B cell (primary cell): ENCODE measurements at regions not wholly inside any gene's neighbourhood (a gene's known extent, or its start where the extent isn't known, plus 50 kb on each side); places are given as distances from the start of the nearest gene placed in this dataset.

Source experiments
- ATAC-seq: fragments of 200-7000 bp; cut with Tn5 transposase; one replicate; pipeline ENCODE4 v1.10.0; 2021; ENCODE audit warnings: low read depth, mild to moderate bottlenecking, moderate number of reproducible peaks, moderate library complexity
- CTCF ChIA-PET: fragments of 350-600 bp; sonication (Branson Sonifier 250); formaldehyde crosslinking; loops from one replicate; lab custom pipeline; 2021; ENCODE audit warnings: antibody characterized with exemption, inconsistent platforms; lab: Charles Lee
- POLR2A ChIA-PET: fragments of 350-600 bp; sonication (Branson Sonifier 250); formaldehyde crosslinking; loops from one replicate; lab custom pipeline; 2021; ENCODE audit warnings: antibody characterized with exemption; lab: Charles Lee
- DNase-seq: peaks from one replicate; pipeline ENCODE4 v3.0.0; 2013
- H2AFZ ChIP-seq: 2 replicates; pipeline ENCODE4 v1.6.1; 2012; ENCODE audit warnings: mild to moderate bottlenecking, low read depth, low read length; ENCODE audit not compliant: insufficient read depth, poor library complexity, severe bottlenecking
- H3K27ac ChIP-seq, 2 donors: 1 replicate in 1 of 2; 2 replicates in 1 of 2; pipeline ENCODE4 v1.5.1; 2012 to 2013; ENCODE audit warnings: low read length in 2 of 2, mild to moderate bottlenecking in 2 of 2, moderate library complexity in 1 of 2
- H3K27me3 ChIP-seq, 4 experiments: fragments of 200-600 bp in 1 of 4; sonication (generic) in 1 of 4; replicated peaks in 1 of 4; 1 replicate in 2 of 4; 2 replicates in 2 of 4; pipeline versions ENCODE4 v1.6.1 to v1.7.0; 2013 to 2016; ENCODE audit warnings: low read length in 3 of 4, mild to moderate bottlenecking in 2 of 4, mixed read lengths in 1 of 4, moderate library complexity in 1 of 4; ENCODE audit not compliant: insufficient read depth in 4 of 4, control insufficient read depth in 3 of 4; ENCODE audit errors: control extremely low read depth in 1 of 4
- H3K36me3 ChIP-seq, 2 experiments: replicated peaks in 1 of 2; 1 replicate in 1 of 2; 2 replicates in 1 of 2; pipeline versions ENCODE4 v1.6.1 to v1.7.1; 2013; ENCODE audit warnings: low read length in 1 of 2; ENCODE audit not compliant: insufficient read depth in 2 of 2, control insufficient read depth in 1 of 2; ENCODE audit errors: control extremely low read depth in 1 of 2, extremely low read depth in 1 of 2
- H3K4me1 ChIP-seq, 2 donors: fragments of 200-600 bp in 1 of 2; sonication (generic) in 1 of 2; 1 replicate in 1 of 2; 2 replicates in 1 of 2; pipeline versions ENCODE4 v1.5.1 to v1.6.1; 2013 to 2017; ENCODE audit warnings: low read length in 2 of 2; ENCODE audit not compliant: control insufficient read depth in 2 of 2, insufficient read depth in 2 of 2
- H3K4me2 ChIP-seq: replicated peaks from 2 replicates; pipeline ENCODE3; 2012; ENCODE audit warnings: mild to moderate bottlenecking, low read depth, low read length; ENCODE audit not compliant: poor library complexity, severe bottlenecking
- H3K4me3 ChIP-seq, 5 experiments: fragments of 200-600 bp in 1 of 5; sonication (generic) in 1 of 5; 1 replicate in 3 of 5; 2 replicates in 2 of 5; pipeline versions ENCODE4 v1.5.1 to v1.7.0; 2011 to 2016; ENCODE audit warnings: low read length in 4 of 5, mild to moderate bottlenecking in 4 of 5, low read depth in 2 of 5, control low read depth in 1 of 5, moderate library complexity in 1 of 5; ENCODE audit not compliant: insufficient read depth in 1 of 5; ENCODE audit errors: control extremely low read depth in 1 of 5, extremely low read depth in 1 of 5
- H3K79me2 ChIP-seq: fragments of 200-600 bp; sonication (generic); one replicate; pipeline ENCODE4 v1.6.0; 2016; ENCODE audit warnings: low read length; ENCODE audit not compliant: control insufficient read depth, insufficient read depth
- H3K9ac ChIP-seq: fragments of 200-600 bp; sonication (generic); 2 replicates; pipeline ENCODE4 v1.6.1; 2017; ENCODE audit warnings: mild to moderate bottlenecking, low read length, moderate library complexity
- H3K9me3 ChIP-seq, 3 donors: one replicate each; pipeline versions ENCODE4 v1.6.1 to v1.7.1; 2013; ENCODE audit warnings: low read length in 2 of 3; ENCODE audit not compliant: control insufficient read depth in 2 of 3, insufficient read depth in 1 of 3; ENCODE audit errors: control extremely low read depth in 1 of 3
- H4K20me1 ChIP-seq: 2 replicates; pipeline ENCODE4 v1.6.0; 2012; ENCODE audit warnings: mild to moderate bottlenecking, low read length; ENCODE audit not compliant: insufficient read depth, control insufficient read depth, poor library complexity, severe bottlenecking
- H3K27ac Mint-ChIP-seq: one replicate; pipeline ENCODE4 v1.8.0; 2021; ENCODE audit warnings: mixed read lengths
- H3K27me3 Mint-ChIP-seq: one replicate; pipeline ENCODE4 v1.8.0; 2021; ENCODE audit warnings: mixed read lengths
- H3K4me1 Mint-ChIP-seq: one replicate; pipeline ENCODE4 v1.8.0; 2021; ENCODE audit warnings: mixed read lengths
- H3K4me3 Mint-ChIP-seq: one replicate; pipeline ENCODE4 v1.8.0; 2021; ENCODE audit warnings: mixed read lengths
- H3K9me3 Mint-ChIP-seq: one replicate; pipeline ENCODE4 v1.8.0; 2022; ENCODE audit warnings: mixed read lengths; ENCODE audit not compliant: insufficient read depth
- EZH2 ChIP-seq: IDR thresholded peaks from 2 replicates; pipeline ENCODE4 v1.6.1; 2012; ENCODE audit warnings: borderline replicate concordance, low read depth, mild to moderate bottlenecking, moderate library complexity, low read length; ENCODE audit not compliant: insufficient read depth, poor library complexity, severe bottlenecking
- whole genome bisulfite sequencing: methylation state at CpG from one replicate; pipeline ENCODE4 v1.1.5; 2013; ENCODE audit warnings: missing lambda C conversion rate; ENCODE audit not compliant: insufficient coverage; 5-methylcytosine and 5-hydroxymethylcytosine counted together
- intact Hi-C: fragments of 100-400 bp; cut with micrococcal nuclease; formaldehyde crosslinking; loops from one replicate; pipeline ENCODE4 v1.10.0; 2022
- TF ChIP-seq, protein P1 (sequence below): fragments of 200-600 bp; IDR thresholded peaks from one replicate; pipeline ENCODE4 v1.8.0; 2022; ENCODE audit warnings: antibody characterized with exemption, mild to moderate bottlenecking

GRCh38 chr13:74555651-74556420 lies 421.6 kb upstream of the KLF12 start:
- Mint-ChIP-seq H3K27ac (no peak overlapping the region), H3K27me3 (no peaks in the 10 kb centered on the region), H3K4me1 (peaks cover 32% of the 10 kb centered on the region), H3K9me3 (no peaks in the 10 kb centered on the region), H3K4me3 (no peak overlapping the region)
- Histone ChIP-seq H3K36me3 (no peaks in the 10 kb centered on the region), H2AFZ (peak overlapping the region; percentile 63), H3K9me3 (no peaks in the 10 kb centered on the region), H4K20me1 (no peaks in the 10 kb centered on the region), H3K79me2 (no peaks in the 10 kb centered on the region), H3K27me3 (no peaks in the 10 kb centered on the region), H3K27ac (no peak overlapping the region), H3K9ac (no peak overlapping the region), H3K4me3 (no peak overlapping the region), H3K4me1 (peaks cover 5 to 22% of the 10 kb centered on the region in 2 donors), H3K4me2 (no peak overlapping the region)
- no peak for TF ChIP-seq EZH2
- TF ChIP-seq, protein P1, sequence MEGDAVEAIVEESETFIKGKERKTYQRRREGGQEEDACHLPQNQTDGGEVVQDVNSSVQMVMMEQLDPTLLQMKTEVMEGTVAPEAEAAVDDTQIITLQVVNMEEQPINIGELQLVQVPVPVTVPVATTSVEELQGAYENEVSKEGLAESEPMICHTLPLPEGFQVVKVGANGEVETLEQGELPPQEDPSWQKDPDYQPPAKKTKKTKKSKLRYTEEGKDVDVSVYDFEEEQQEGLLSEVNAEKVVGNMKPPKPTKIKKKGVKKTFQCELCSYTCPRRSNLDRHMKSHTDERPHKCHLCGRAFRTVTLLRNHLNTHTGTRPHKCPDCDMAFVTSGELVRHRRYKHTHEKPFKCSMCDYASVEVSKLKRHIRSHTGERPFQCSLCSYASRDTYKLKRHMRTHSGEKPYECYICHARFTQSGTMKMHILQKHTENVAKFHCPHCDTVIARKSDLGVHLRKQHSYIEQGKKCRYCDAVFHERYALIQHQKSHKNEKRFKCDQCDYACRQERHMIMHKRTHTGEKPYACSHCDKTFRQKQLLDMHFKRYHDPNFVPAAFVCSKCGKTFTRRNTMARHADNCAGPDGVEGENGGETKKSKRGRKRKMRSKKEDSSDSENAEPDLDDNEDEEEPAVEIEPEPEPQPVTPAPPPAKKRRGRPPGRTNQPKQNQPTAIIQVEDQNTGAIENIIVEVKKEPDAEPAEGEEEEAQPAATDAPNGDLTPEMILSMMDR, result no peak
- POLR2A ChIA-PET, result no interaction called here
- intact Hi-C loops, result no loop called here
- no peak for ATAC-seq
- no peak for DNase-seq
- CTCF ChIA-PET, result no interaction called here
- WGBS, result 93% methylated on average over 6 of the region's 9 CpGs

DNA sequence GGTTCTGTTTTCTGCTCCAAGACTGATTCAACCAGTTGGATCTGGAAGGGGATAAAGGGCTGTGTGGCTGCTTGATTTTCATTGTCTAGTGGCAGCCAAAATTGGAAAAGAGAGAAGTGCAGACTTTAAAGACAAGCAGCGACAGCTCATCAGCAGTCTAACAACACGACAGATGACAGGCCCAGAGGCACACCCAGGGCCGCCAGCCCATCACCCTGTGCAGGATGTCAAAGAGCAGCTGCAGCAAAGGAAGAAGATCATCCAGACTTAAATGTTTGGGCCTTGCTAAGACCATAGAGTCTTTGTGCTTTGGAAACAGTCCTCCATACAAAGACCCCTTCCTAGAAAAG lies 421.0 kb upstream of the KLF12 start:
- H3K36me3 ChIP-seq, result no peaks in the 10 kb centered on the region
- H3K9me3 ChIP-seq, result no peaks in the 10 kb centered on the region
- ATAC-seq, result no peak
- intact Hi-C loops, result no loop called here
- Mint-ChIP-seq H3K4me3 (no peak overlapping the region), H3K9me3 (no peaks in the 10 kb centered on the region), H3K27ac (no peak overlapping the region), H3K27me3 (no peaks in the 10 kb centered on the region), H3K4me1 (peaks cover 27% of the 10 kb centered on the region)
- DNase-seq, result no peak
- no peak overlapping the region for H3K9ac ChIP-seq
- no peaks in the 10 kb centered on the region for H3K79me2 ChIP-seq
- TF ChIP-seq, protein P1, result no peak
- TF ChIP-seq EZH2, result no peak
- no peaks in the 10 kb centered on the region for H4K20me1 ChIP-seq
- peaks cover 5 to 16% of the 10 kb centered on the region in 2 donors for H3K4me1 ChIP-seq
- CTCF ChIA-PET, result no interaction called here
- POLR2A ChIA-PET, result no interaction called here
- H3K27me3 ChIP-seq, result no peaks in the 10 kb centered on the region
- no peak overlapping the region for H3K27ac ChIP-seq
- H2AFZ ChIP-seq, result peak overlapping the region; percentile 63
- H3K4me2 ChIP-seq, result no peak overlapping the region
- WGBS, result 44% methylated on average over 3 of the region's 3 CpGs
- H3K4me3 ChIP-seq, result no peak overlapping the region
